K562 (cell line): ENCODE measurements at regions not wholly inside any gene's neighbourhood (a gene's known extent, or its start where the extent isn't known, plus 50 kb on each side); places are given as distances from the start of the nearest gene placed in this dataset.

Experiments
- DPF2 ChIP-seq: fragments of 450-650 bp; IDR thresholded peaks from 2 replicates; pipeline ENCODE4 v1.6.1; 2016
- EP300 ChIP-seq: IDR thresholded peaks from 2 replicates; pipeline ENCODE4 v1.6.1; 2012; ENCODE audit warnings: low read length, improper control_type of control experiment
- ERF ChIP-seq: fragments of 450-650 bp; formaldehyde crosslinking; IDR thresholded peaks from 2 replicates; pipeline ENCODE4 v1.4.0; 2020; ENCODE audit warnings: mild to moderate bottlenecking, mixed read lengths
- FOXK2 ChIP-seq, 2 experiments: fragments of 450-650 bp; IDR thresholded peaks in 1 of 2; conservative IDR thresholded peaks in 1 of 2; 2 replicates each; pipeline ENCODE4 v1.6.1; 2016; ENCODE audit warnings: low read depth in 2 of 2, mild to moderate bottlenecking in 1 of 2
- HNRNPUL1 ChIP-seq: fragments of 200-400 bp; formaldehyde crosslinking; IDR thresholded peaks from 2 replicates; pipeline ENCODE4 v1.6.1; 2017; ENCODE audit warnings: low read length
- JUND ChIP-seq, 2 experiments: IDR thresholded peaks; 2 replicates in 1 of 2; 3 replicates in 1 of 2; pipeline ENCODE4 v1.6.1; 2011; ENCODE audit warnings: borderline replicate concordance in 2 of 2, low read depth in 2 of 2, low read length in 2 of 2, improper control_type of control experiment in 1 of 2, missing biosample characterization in 1 of 2, missing genetic modification characterization in 1 of 2, missing genetic modification reagents in 1 of 2
- MNT ChIP-seq, 2 experiments: fragments of 450-650 bp; conservative IDR thresholded peaks; 2 replicates each; pipeline ENCODE4 v1.6.1; 2017; ENCODE audit warnings: mild to moderate bottlenecking in 2 of 2, moderate library complexity in 2 of 2
- MYC ChIP-seq, 2 experiments: fragments of 250-450 bp in 1 of 2; sonication (Bioruptor Pico) in 1 of 2; IDR thresholded peaks; 2 replicates each; pipeline versions ENCODE4 v1.5.1 to v1.6.1; 2012 to 2021; ENCODE audit warnings: low read depth in 2 of 2, borderline replicate concordance in 1 of 2, improper control_type of control experiment in 1 of 2, low read length in 1 of 2, mild to moderate bottlenecking in 1 of 2, moderate library complexity in 1 of 2
- PRDM10 ChIP-seq: fragments of 450-650 bp; IDR thresholded peaks from 2 replicates; pipeline ENCODE4 v1.6.1; 2018; ENCODE audit not compliant: partially characterized antibody
- PREB ChIP-seq: sonication (generic); formaldehyde crosslinking; IDR thresholded peaks from 2 replicates; pipeline ENCODE4 v1.8.1; 2023; ENCODE audit warnings: mild to moderate bottlenecking, missing genetic modification reagents
- RNF219 ChIP-seq: fragments of 250-450 bp; sonication (Bioruptor Pico); IDR thresholded peaks from 2 replicates; pipeline ENCODE4 v1.5.0; 2022; ENCODE audit warnings: mild to moderate bottlenecking

- TF ChIP-seq RNF219 (CRISPR knock-in tag) = no peak
- peak; percentile 7; the same call in 1 of the 2 replicates for TF ChIP-seq EP300
- TF ChIP-seq MYC (IDR thresholded peaks at IDR 0.05; ENCODE audit: low read depth, low read length) = peak; percentile 52; the same call in 1 of the 2 replicates
- TF ChIP-seq MYC (CRISPR knock-in tag; IDR thresholded peaks at IDR 0.05; ENCODE audit: borderline replicate concordance, low read depth) = no peak
- TF ChIP-seq MNT (conservative IDR thresholded peaks at IDR 0.05) = peak in 1 of 2 experiments; percentile 51; a peak in 2 of 4 replicates
- TF ChIP-seq HNRNPUL1 = no peak
- TF ChIP-seq PRDM10 = peak; percentile 91
- peak; percentile 52; the same call in 1 of the 2 replicates for TF ChIP-seq DPF2
- TF ChIP-seq PREB = no peak
- TF ChIP-seq ERF = no peak
- peak; percentile 24 to 52; a peak in 1 of 4 replicates for TF ChIP-seq FOXK2 (conservative IDR thresholded peaks at IDR 0.05 in 1 of 2, IDR thresholded peaks at IDR 0.05 in 1 of 2; ENCODE audit: low read depth in 2 of 2)
- peak; percentile 10; the same call in 1 of the 2 replicates for TF ChIP-seq JUND (IDR thresholded peaks at IDR 0.05; ENCODE audit: borderline replicate concordance, low read depth, low read length)
- no peak for TF ChIP-seq JUND (tag; IDR thresholded peaks at IDR 0.05; ENCODE audit: borderline replicate concordance, low read depth, low read length)
- TF ChIP-seq, all 486 proteins: peak for 15
Measured at GRCh38 chr2:64770137-64770780, 116.5 kb upstream of the SERTAD2 start (continued).
